ENCODE measurements at regions not wholly inside any gene's neighbourhood (a gene's known extent, or its start where the extent isn't known, plus 50 kb on each side); places are given as distances from the start of the nearest gene placed in this dataset.

DNA sequence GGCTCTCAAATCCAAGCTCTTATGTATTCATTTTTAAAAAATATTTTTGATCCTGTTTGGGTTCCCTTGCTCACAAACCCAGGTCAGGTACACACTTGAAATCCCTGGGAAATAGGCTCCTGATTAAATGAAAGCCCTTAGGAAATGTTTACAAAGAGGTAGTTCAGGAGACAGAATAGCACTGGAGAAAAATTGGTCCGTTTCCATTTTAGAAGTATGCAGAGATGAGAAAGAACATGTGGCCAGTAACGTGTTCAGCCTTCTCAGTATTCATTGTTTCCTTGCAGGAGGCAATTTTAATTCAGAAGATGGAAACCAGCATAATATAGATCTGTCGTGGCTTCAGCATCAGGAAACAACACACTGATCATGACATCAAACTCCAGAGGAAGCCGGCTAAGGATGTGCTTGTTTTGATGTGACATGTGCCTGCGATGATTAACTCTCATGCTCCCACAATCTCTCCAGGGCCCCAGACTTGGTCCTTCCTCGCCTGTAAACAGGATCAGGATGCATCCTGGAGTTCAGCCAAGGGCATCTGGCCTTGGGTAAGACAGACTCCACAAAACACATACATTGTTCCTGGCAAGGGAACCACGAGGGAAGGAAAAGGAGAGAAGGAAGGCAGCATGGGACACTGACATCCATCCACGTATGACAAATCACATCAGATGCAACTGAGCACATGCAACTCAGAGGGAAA is 350.5 kb upstream of the THBS1 start:
- no peaks in the 10 kb centered on the region for H3K27me3 ChIP-seq (ENCODE audit: control insufficient read depth in 3 of 3, insufficient read depth in 3 of 3, low read length in 2 of 3)
- no peak overlapping the region for H3K9ac ChIP-seq (ENCODE audit: insufficient read depth in 1 of 2, low read length in 2 of 2)
- no peaks in the 10 kb centered on the region for H3K36me3 ChIP-seq (ENCODE audit: control insufficient read depth in 4 of 4, insufficient read depth in 4 of 4, low read length in 4 of 4)
- no peak overlapping the region for H3K4me3 ChIP-seq
- H3K4me1 ChIP-seq (ENCODE audit: control insufficient read depth in 5 of 5, insufficient read depth in 5 of 5, low read length in 5 of 5): peaks cover 0 to 4% (median 0%) of the 10 kb centered on the region in 5 donors
- H3K27ac ChIP-seq (ENCODE audit: low read depth in 1 of 2, low read length in 1 of 2): peak overlapping the region in 1 of 2 donors; percentile 42
- ATAC-seq (ENCODE audit: insufficient read depth, low FRiP score): no peak
- DNase-seq: peak in 2 of 3 donors; percentile 42 to 75
- no peak for TF ChIP-seq CTCF (IDR thresholded peaks at IDR 0.05; ENCODE audit: control extremely low read depth, extremely low read depth)
- WGBS, 2 donors: 48 to 59% methylated on average over 8 of the region's 8 CpGs
- H3K9me3 ChIP-seq (ENCODE audit: control insufficient read depth in 4 of 4, insufficient read depth in 3 of 4, low read length in 3 of 4): no peaks in the 10 kb centered on the region

- H3K36me3 ChIP-seq (ENCODE audit: control insufficient read depth in 4 of 4, insufficient read depth in 4 of 4, low read length in 4 of 4): no peaks in the 10 kb centered on the region
- H3K9me3 ChIP-seq (ENCODE audit: control insufficient read depth in 4 of 4, insufficient read depth in 3 of 4, low read length in 3 of 4): no peaks in the 10 kb centered on the region
- WGBS, 2 donors: 74 to 88% methylated on average over 1 of the region's 1 CpG
- H3K27me3 ChIP-seq (ENCODE audit: control insufficient read depth in 3 of 3, insufficient read depth in 3 of 3, low read length in 2 of 3): no peaks in the 10 kb centered on the region
- H3K4me3 ChIP-seq: no peak overlapping the region
- no peak for DNase-seq
- H3K27ac ChIP-seq (ENCODE audit: low read depth in 1 of 2, low read length in 1 of 2): no peak overlapping the region
- TF ChIP-seq CTCF (IDR thresholded peaks at IDR 0.05; ENCODE audit: control extremely low read depth, extremely low read depth): no peak
- H3K9ac ChIP-seq (ENCODE audit: insufficient read depth in 1 of 2, low read length in 2 of 2): no peak overlapping the region
- H3K4me1 ChIP-seq (ENCODE audit: control insufficient read depth in 5 of 5, insufficient read depth in 5 of 5, low read length in 5 of 5): peaks cover 0 to 4% (median 0%) of the 10 kb centered on the region in 5 donors
- ATAC-seq (ENCODE audit: insufficient read depth, low FRiP score): no peak
Measured at GRCh38 chr15:39230908-39231285, 350.0 kb upstream of the THBS1 start.

GRCh38 chr15:39232512-39232911 is 348.4 kb upstream of the THBS1 start:
- Histone ChIP-seq H3K4me1 (ENCODE audit: control insufficient read depth in 5 of 5, insufficient read depth in 5 of 5, low read length in 5 of 5) (peaks cover 0 to 4% (median 0%) of the 10 kb centered on the region in 5 donors), H3K4me3 (no peak overlapping the region), H3K36me3 (ENCODE audit: control insufficient read depth in 4 of 4, insufficient read depth in 4 of 4, low read length in 4 of 4) (no peaks in the 10 kb centered on the region), H3K9ac (ENCODE audit: insufficient read depth in 1 of 2, low read length in 2 of 2) (no peak overlapping the region), H3K27ac (ENCODE audit: low read depth in 1 of 2, low read length in 1 of 2) (no peak overlapping the region), H3K27me3 (ENCODE audit: control insufficient read depth in 3 of 3, insufficient read depth in 3 of 3, low read length in 2 of 3) (no peaks in the 10 kb centered on the region), H3K9me3 (ENCODE audit: control insufficient read depth in 4 of 4, insufficient read depth in 3 of 4, low read length in 3 of 4) (no peaks in the 10 kb centered on the region)
- ATAC-seq (ENCODE audit: insufficient read depth, low FRiP score) (no peak), DNase-seq (no peak)
- WGBS, 2 donors: 91 to 95% methylated on average over 4 of the region's 4 CpGs
- TF ChIP-seq CTCF (IDR thresholded peaks at IDR 0.05; ENCODE audit: control extremely low read depth, extremely low read depth): no peak
